ENCODE measurements at regions not wholly inside any gene's neighbourhood (a gene's known extent, or its start where the extent isn't known, plus 50 kb on each side); places are given as distances from the start of the nearest gene placed in this dataset.
"Not testable (repeated sequence)": the region's sequence is repeated elsewhere in the genome, so short reads cannot be mapped to it uniquely, and the experiment has no call there.

GRCh38 chr2:194304191-194304590 lies 1352.8 kb upstream of the SLC39A10 start:
- DNase-seq (ENCODE audit: low spot score in 2 of 2) = no peak
- Histone ChIP-seq H3K27ac (no peak overlapping the region), H3K4me3 (no peak overlapping the region), H3K27me3 (no peaks in the 10 kb centered on the region), H3K4me1 (no peaks in the 10 kb centered on the region), H3K36me3 (no peaks in the 10 kb centered on the region), H3K9me3 (no peaks in the 10 kb centered on the region)
- intact Hi-C loops (cut with DNase I; ENCODE audit: low total_unique reads) = no loop called here
- TF ChIP-seq POLR2A (IDR thresholded peaks at IDR 0.05) (no peak), CTCF (IDR thresholded peaks at IDR 0.05) (no peak), POLR2AphosphoS5 (IDR thresholded peaks at IDR 0.05) (no peak)

GRCh38 chr2:194301946-194302345 lies 1355.1 kb upstream of the SLC39A10 start:
- TF ChIP-seq CTCF (IDR thresholded peaks at IDR 0.05) (no peak), POLR2AphosphoS5 (IDR thresholded peaks at IDR 0.05) (no peak), POLR2A (IDR thresholded peaks at IDR 0.05) (no peak)
- intact Hi-C loops (cut with DNase I; ENCODE audit: low total_unique reads) = no loop called here

GRCh38 chr2:194294156-194294555 lies 1362.9 kb upstream of the SLC39A10 start:
- intact Hi-C loops (cut with DNase I; ENCODE audit: low total_unique reads) = no loop called here
- no peaks in the 10 kb centered on the region for H3K4me1 ChIP-seq
- H3K27me3 ChIP-seq = no peaks in the 10 kb centered on the region

More at GRCh38 chr2:194301946-194302345, 1355.1 kb upstream of the SLC39A10 start:
- no peaks in the 10 kb centered on the region for H3K36me3 ChIP-seq
- H3K4me1 ChIP-seq = no peaks in the 10 kb centered on the region
- DNase-seq (ENCODE audit: low spot score in 2 of 2) = no peak
- H3K4me3 ChIP-seq = no peak overlapping the region
- no peaks in the 10 kb centered on the region for H3K9me3 ChIP-seq
- no peaks in the 10 kb centered on the region for H3K27me3 ChIP-seq
- H3K27ac ChIP-seq = no peak overlapping the region

GRCh38 chr2:194291104-194291503 lies 1365.9 kb upstream of the SLC39A10 start:
- Histone ChIP-seq H3K27ac (no peak overlapping the region), H3K36me3 (no peaks in the 10 kb centered on the region), H3K9me3 (no peaks in the 10 kb centered on the region), H3K27me3 (no peaks in the 10 kb centered on the region), H3K4me3 (no peak overlapping the region), H3K4me1 (no peaks in the 10 kb centered on the region)
- intact Hi-C loops (cut with DNase I; ENCODE audit: low total_unique reads) = no loop called here
- TF ChIP-seq POLR2AphosphoS5 (IDR thresholded peaks at IDR 0.05) (no peak), POLR2A (IDR thresholded peaks at IDR 0.05) (no peak), CTCF (IDR thresholded peaks at IDR 0.05) (no peak)
- DNase-seq (ENCODE audit: low spot score in 2 of 2) = no peak

More at GRCh38 chr2:194294156-194294555, 1362.9 kb upstream of the SLC39A10 start:
- Histone ChIP-seq H3K9me3 (no peaks in the 10 kb centered on the region), H3K27ac (no peak overlapping the region), H3K4me3 (no peak overlapping the region), H3K36me3 (no peaks in the 10 kb centered on the region)
- DNase-seq (ENCODE audit: low spot score in 2 of 2) = no peak
- TF ChIP-seq POLR2A (IDR thresholded peaks at IDR 0.05) = no peak
- TF ChIP-seq CTCF (IDR thresholded peaks at IDR 0.05) = no peak

GRCh38 chr2:194289712-194290346 lies 1367.2 kb upstream of the SLC39A10 start:
- Histone ChIP-seq H3K4me3 (no peak overlapping the region), H3K4me1 (no peaks in the 10 kb centered on the region), H3K36me3 (no peaks in the 10 kb centered on the region), H3K9me3 (no peaks in the 10 kb centered on the region), H3K27me3 (no peaks in the 10 kb centered on the region), H3K27ac (no peak overlapping the region)
- DNase-seq (ENCODE audit: low spot score in 2 of 2) = no peak
- TF ChIP-seq POLR2AphosphoS5 (IDR thresholded peaks at IDR 0.05) (no peak), POLR2A (IDR thresholded peaks at IDR 0.05) (no peak), CTCF (IDR thresholded peaks at IDR 0.05) (no peak)
- intact Hi-C loops (cut with DNase I; ENCODE audit: low total_unique reads) = no loop called here

- H3K4me1 ChIP-seq; intact Hi-C loops (cut with DNase I; ENCODE audit: low total_unique reads); H3K9me3 ChIP-seq; H3K4me3 ChIP-seq; H3K27ac ChIP-seq; DNase-seq (ENCODE audit: low spot score in 2 of 2); H3K36me3 ChIP-seq; H3K27me3 ChIP-seq: not testable (repeated sequence)
Observed at GRCh38 chr2:194276667-194277066, 1380.4 kb upstream of the SLC39A10 start.

All from breast epithelium (tissue), 4 donors.